ENCODE measurements at regions not wholly inside any gene's neighbourhood (a gene's known extent, or its start where the extent isn't known, plus 50 kb on each side); places are given as distances from the start of the nearest gene placed in this dataset.
"Not testable (repeated sequence)": the region's sequence is repeated elsewhere in the genome, so short reads cannot be mapped to it uniquely, and the experiment has no call there.

DNA sequence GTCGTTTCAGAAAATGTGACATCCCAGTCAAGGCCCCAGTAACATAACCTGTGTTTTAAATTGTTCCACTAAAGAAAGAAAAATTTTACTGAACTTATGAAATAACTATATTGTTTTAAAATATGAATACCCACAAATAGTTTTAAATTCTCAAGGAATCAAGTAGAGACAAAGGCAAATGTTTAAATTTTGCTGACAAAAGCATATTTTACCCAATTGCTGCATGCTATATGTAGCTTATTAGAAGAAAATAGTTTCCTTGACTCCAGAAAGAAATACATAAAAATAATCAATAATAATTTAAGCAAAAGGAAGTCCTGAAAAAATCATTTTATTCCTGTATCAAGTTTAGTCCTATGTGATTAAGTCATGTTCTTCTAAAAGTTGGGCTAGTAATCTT, 481.3 kb upstream of the ADGRL3 start:
- DNase-seq = no peak

DNA sequence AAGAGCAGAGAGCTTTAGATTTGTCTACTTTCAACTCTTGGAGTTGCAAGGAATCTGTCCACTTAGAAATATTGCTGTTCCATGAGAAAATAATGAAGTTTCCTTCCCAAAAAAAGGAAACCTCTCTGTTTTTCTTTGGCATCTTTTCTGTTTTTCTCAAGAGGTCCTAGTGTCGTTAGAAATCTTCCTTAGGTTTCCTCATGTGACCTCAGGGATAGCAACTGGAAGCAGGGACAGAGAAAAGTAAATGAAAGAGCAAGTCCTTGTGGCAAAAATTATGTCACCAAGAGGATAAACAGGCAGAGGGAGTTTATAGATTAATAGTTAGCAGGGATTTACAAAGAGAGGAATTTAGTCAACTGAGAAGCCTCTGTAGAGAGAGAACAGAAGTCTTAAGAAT, 478.4 kb upstream of the ADGRL3 start:
- no peak for DNase-seq

DNA sequence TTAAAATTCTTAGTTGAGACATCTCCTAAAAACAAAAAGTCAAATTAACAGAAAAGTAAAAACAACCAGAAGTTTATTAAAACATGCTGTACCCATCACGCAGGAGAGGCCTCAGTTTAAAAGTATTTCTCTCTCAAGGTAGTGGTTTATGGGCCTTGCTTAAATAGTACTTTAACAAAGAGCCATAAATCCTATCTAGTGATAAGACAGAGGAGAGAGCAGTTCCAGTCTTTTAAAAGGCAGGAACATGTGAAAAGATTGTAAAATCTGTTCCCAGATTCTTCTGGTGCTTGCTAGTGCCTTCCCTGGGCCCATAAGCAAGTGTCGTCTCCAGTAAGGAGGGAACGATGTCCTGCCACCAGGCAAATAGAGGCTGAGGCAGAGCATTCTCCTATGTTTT, 476.3 kb upstream of the ADGRL3 start:
- DNase-seq = no peak

DNA sequence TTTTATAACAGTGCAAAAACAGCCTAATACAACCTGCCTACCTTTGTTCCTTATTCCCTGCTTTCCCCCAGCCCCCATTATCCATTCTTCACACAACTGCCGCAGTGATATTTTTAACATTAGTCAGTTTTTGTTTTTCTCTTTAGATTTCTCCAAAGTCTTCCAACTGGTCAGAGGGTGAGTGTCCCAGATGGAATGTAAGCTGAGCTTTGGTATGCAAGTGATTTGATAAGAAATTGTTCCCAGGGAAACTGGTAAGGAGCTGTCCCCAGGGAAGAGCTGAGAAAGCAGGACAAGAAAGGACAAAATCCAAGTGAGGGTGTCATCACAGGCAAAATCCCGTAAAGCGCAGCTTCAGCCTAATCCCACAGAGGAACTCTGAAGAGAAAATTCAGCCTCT, 475.5 kb upstream of the ADGRL3 start:
- no peak for DNase-seq

DNA sequence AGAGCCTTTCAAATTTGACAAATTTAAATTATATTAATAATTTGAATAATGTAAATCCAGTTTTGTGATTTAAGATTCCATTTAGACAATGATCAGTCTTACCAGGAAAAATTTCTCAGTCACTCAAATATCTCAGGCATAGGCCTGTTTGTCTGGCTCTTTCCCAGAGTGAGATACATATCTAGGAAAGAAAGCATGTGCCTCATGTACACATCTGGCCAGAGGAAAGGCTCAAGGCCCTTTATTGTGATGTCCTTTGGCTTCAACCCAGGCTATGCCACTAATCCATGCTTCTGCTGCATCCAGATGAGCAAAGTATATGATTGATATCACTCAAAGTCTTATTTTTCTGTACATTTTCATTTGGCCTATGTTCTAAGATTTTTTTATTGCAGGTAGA, 473.3 kb upstream of the ADGRL3 start:
- no peak for DNase-seq

DNA sequence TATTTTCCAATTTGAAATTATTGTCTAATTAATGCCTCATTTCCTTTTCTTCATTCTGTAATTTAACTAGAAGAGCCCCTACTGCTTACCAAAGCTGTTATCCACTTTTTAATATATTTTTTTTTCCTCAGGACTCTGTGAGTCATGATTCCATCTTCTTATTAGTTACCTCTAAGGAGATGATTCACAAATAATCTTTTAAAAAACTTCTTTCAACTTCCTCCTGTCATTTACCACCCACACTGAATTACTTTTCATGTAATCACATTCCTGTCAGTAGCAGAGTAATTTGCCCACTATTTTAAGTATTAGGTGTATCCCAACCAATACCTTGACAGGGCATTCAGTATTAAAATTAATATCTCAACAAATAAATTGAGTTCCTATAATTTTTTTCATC, 470.9 kb upstream of the ADGRL3 start:
- no peak for DNase-seq

DNA sequence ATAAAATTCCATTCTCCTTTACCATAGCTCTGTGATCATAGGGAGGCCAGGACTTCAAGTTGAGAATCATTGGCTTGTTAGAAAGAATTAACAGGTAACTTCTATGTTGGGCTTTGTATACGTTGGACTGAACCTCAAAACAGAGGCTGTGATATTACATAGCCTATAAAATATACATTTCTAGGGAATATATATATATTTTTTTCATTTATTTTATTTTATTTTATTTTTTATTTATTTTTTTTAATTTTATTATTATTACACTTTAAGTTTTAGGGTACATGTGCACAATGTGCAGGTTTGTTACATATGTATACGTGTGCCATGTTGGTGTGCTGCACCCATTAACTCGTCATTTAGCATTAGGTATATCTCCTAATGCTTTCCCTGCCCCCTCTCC, 470.4 kb upstream of the ADGRL3 start:
- not testable (repeated sequence) for DNase-seq

DNA sequence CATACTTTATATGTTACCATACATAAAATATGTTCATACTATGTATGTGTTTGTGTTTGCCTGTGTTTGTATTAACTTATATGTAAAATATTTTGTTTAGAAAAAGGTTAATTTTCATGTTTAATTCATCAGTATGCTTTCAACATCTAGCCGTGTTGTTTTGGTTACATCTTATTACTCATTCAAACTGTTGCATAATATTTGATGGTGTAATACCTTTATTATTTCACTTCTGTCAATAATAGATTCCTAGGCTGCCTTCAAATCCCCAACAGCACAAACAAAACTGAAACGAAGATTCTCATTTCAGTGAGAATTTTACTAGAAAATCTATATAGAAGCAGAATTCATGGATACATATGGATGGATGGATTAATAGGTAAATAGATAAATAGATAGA, 462.3 kb upstream of the ADGRL3 start:
- no peak for DNase-seq

DNA sequence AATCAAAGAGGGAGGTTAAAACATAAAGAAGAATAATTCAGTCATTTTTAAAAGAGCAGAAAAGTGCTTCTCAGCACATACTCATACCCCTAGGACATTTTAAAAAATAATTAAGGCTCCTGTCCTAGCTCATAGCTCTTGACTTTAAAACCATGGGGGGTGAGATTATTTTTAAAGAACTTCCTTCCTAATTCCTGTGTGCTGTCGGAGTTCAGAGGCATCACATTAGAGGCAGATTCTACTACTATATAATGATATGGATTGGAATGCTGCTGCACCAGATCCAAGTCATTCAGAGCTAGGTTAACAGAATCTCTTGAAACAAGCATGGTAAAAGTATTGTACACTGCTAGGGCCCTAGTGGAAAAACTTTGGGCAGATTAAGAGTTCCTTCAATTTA, 456.5 kb upstream of the ADGRL3 start:
- no peak for DNase-seq

DNA sequence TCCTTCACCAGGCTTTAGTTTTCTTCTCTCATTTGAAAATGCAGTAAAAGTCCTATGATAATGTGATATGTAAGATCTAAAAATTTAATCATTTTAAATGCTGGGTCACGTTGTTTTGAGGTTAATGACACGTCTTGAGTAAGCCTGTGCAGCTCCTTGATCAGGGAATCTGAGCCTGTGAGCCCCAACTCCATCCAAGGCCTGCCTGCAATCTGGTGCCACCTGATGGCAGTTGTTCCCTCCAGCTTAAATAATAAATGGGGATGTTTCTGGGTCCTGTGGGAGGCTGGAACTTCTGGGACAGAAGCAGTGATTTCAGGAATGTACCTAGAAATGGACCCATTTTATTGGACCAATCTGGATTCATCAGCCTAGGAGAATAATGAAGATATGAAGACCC, 455.4 kb upstream of the ADGRL3 start:
- DNase-seq = no peak

DNA sequence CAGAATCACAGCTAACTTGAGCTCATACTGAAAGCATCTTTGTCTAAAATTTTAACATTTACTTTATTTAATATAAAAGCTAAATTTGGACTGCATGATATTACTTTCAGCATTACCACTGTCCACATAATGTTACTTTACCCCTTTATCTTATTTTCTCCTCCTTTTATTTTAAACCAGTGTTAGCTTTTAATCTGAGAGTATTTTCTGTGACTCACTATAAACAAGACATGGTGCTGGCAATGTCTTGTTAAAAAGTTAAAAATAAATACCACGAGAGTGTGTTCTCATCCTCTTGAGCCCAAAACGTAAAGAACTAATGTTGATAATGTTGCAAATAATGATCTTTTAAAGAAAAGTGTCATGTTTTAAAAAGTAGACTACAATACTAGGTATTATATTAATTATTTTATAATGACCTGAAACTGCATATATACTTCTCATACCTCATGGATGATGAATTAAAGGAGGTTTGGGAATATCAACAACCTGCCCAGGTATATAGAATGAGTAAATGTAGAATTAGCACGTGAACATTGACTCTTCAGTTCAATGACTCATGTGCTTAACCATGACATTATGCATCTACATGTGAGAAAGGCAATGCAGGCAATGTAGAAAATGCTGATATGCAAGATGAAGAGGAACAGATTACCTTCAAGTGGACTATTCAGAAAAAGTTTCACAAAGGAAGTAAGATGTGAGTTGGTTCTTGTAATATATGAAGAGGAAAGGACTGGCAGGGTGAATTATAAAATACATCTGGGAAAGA, 454.1 kb upstream of the ADGRL3 start:
- no peak for DNase-seq

DNA sequence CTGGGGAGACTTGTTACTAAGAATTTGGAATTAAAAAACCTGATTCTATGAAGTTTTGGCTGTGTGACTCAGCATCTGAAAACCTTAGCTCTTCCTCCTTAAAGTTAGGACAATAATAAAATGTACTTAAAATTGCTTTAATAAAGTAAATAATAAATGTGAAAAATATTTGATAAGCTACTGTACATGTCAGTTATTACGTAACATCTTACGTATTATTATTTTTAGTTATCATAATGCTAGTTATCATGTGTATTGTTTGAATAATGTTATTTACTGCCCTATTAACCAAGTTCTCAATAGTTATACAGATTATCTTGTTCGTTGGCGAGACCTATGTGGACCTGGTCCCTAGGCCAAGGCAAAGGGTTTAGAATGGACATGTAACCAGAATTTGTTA, 449.2 kb upstream of the ADGRL3 start:
- no peak for DNase-seq

DNA sequence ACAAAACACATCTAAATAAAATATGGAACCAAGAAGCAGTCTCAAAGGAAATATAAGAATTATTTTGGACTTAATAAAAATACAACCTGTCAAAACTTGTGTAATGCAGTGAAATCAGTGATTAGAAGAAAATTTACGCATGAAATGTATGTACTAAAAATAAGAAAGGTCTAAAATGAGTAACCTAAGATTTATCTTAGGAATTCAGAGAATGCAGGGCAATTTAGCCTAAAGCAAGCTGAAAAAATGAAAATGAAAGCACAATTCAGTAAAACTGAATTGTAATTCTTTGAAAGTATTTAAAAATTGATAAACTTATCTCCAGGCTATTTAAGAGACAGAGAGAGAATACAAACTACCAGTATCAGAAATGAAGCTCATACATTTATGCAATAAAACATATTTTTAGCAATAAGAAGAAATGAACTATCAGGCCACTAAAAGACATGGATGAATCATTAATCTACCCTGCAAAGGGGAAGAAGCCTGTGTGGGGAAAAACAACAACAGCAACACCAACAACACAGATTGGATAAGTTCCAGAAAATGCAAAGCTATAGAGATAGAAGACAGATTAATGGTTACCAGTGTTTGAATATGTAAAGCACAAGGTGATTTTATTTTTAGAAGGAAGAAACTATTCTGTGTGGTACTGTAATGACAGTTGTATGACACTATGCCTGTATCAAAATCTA, 442.0 kb upstream of the ADGRL3 start:
- no peak for DNase-seq

DNA sequence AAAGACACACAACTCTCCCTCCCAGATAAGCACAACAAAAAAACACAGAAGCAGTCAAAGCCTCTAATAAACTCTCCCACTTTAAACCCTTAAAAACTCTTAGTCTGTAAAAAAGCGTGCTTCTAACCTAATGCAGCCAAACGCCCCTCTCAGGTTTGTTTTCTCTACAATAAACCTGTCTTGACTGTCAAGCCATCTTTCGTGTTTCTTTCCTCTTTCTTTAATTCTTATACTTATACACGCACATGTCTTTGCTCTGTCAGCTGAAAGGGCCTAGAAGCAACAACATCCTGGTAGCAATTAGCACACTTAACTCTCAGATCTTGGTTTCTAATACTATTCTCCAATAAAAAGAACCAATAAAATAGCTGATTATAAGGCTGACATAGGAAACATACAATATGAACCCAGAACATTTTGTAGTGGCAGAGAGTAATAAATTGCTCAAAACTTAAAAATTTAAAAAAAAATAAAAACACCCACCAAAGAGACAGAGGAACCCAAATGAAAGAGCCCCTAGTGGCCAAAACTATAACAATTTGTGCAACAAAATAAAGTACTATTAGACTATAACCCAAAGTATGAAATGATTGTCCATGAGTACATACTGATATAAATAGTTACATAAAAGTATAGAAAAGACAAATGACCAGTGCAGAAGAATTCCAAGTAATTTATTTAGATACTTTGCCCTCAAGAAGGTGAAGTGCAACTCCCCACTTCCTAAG, 440.4 kb upstream of the ADGRL3 start:
- DNase-seq = no peak

DNA sequence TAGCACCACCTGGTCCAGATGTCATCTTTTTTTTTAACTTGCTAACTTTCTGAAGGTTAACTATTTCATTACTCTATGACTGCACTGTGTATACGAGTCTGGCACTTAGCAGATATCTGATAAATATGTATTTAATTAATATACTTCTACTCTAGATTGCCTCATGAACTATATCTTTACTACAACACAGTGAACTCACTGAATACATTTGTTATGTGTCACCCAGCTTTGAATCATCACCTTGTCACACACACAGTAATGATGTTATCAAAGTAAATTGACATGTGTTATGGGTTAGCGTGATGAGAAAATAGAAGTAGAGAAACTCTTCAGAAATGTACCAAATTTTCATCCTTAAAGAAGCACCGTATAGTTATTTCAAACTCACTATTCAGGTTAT, 419.3 kb upstream of the ADGRL3 start:
- no peak for DNase-seq

DNA sequence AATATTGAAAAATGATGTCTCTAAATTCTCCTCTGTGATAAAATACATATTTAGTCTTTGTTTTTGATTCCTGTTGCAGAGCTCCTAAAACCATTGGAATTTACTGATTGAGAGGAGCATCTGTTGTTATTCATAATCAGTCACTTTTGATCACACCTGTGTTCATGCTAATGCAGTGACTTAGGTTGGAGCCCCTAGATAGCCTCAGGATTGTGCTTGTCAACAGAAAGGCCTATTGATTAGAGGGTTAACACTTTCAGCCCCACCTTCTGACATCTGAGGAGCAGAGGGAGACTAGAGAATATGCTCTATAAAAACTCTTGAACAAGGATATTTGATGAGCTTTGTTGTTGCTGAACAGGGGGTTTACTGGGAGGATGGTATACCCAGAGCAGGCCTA, 409.5 kb upstream of the ADGRL3 start:
- DNase-seq = no peak

DNA sequence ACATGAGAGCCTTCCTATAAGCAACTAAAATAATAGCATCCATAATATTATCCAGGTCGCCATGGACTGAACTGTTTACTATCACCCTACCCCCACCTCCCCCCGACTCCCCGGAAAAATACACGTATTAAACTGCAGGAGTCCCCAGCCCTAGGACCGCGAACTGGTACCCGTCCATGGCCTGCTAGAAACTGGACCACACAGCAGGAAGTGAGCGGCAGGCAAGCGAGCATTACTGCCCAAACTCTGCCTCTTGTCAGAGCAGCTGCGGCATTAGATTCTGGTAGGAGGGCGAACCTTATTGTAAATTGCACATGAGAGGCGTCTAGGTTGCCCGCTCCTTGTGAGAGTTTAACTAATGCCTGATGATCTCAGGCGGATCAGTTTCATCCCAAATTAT, 405.8 kb upstream of the ADGRL3 start:
- DNase-seq = no peak

DNA sequence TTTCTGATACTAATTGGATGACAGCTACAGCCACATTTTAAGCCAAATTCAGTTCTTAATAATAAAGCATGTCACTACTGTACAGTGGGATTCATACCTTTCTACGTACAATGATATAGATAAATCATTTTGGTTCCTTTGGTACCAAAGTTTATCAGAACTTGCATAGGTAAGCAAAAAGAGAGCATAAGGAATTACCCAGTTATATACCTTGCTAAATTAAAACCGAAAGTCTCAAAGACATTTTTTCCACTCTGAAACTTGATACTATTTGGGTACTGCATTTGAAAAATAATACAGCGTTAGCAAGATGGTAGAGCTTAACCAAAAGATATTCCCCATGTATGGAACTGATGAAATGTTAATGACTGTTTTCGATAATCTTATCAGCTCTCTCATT, 400.9 kb upstream of the ADGRL3 start:
- DNase-seq = no peak

DNA sequence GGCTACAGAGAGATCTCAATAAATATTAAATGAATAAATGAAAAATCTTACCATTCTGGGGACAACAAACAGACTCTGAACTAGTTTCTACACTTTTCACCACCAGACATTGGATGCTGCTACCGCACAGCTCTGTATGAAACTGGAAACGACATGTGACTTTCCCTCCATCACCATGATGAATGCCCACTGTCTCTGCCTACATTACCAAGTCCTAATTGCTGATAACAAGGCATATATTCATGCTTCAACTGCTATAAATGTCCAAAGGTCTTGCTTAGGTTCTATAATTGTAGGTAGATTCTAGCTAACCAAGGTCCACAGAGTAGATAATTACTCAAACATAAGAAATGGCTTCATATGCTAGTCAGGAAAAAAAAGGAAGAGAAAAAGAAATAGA, 399.4 kb upstream of the ADGRL3 start:
- no peak for DNase-seq

DNA sequence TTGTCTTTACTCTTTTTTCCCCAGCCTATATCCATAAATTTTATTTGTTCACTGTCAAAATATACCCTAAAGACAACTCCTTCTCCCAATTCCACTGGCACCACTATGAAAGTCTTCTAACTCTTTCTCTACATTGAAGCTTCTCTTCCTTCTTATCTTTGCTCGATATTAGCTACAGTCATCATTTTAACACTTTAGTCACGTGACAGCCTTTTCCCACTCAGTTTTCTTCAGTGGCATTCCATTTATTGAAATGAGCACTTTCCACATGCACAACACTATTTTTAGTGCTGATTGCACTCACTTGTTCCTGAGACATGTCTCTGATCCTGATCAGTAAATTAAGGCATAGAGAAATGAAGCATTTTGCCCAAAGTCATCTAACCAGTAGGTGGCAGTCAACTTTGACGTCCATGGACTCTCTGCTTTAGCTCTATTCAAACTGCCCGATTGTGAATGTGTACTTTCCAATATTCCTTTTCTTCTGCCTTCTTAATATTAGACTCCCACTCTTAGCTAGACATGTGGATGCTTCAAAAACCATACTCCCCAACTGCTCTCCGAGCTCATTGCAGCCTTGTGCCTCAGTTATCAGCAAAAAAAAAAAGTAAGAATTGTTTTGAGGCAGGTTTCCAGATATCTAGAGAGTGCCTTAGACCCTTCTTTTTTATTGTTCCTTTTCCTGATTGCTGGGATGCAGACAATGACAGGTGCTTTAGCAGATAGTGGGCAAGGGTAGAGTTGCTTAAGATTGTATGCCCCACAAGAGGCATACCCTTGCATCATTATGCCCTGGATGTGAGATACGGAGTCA, 394.4 kb upstream of the ADGRL3 start:
- DNase-seq = peak; percentile 52

DNA sequence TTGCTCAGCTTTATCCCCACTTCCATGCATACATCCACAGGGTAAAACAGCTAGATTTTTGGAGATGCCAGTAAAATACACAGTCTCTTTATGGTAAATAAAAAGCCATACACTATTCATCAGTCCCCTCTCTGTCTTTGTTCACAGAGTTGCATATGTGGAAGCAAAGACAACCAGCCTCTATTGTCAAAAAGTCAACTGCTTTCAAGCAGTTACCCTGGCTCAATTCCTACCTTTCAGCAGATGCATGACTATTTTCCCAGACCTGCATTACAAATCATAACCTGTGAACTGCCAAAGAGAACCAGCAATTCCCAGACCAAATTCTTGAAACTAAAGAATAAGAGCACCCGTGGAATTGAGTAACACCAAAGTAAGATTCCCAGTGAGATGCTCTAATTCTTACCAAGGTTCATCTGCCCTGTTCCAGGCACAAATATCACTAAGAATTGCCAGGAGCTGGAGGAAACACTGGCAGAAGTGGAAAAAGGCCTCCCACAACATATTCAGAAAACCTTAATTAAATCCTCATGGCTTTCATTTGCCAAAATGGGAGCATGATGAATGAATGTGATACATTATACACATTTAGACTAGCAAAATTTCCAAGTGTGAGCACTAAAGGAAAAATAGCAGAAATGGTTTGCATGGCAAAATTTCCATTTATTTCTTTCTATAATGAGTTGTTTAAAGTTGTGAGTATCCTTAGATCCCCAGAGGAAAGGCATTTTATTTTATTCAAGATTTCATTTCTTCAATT, 391.2 kb upstream of the ADGRL3 start:
- no peak for DNase-seq

DNA sequence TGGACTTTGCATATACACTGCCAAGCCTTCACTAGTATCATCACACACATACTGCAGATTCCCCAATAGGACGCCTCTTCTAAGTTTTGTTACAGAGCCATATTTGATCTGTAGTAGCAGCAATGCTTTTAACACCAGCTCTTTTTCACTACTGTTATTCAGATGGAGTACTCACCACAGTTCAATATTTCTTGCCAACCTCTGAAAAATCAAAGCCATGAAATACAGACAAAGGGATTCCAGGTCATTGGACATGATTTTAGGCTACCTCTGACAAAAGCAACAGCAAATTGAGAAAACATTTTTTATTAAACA, 390.7 kb upstream of the ADGRL3 start:
- no peak for DNase-seq

DNA sequence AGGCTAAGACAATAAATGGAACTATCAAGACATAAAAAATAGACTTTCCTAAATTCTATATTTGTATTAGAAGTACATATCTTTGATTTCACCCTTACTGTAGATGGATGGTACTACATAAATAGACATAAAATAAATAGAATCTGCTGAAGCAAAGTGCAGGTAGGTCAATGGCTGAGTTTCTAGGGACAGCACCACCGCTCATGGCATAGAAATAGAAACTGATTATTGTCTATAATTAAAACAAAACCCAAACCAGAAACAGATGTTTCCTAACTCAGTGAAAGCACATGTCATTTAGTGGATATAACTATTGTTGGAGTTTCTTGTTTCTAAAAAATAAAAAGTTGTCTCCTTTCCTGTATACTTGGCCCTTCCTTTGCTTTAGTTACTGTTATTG, 387.3 kb upstream of the ADGRL3 start:
- no peak for DNase-seq

Data from NCI-H1092 treated with DMSO at 0.1 percent for 48 hours (cell line).